ENCODE measurements at regions not wholly inside any gene's neighbourhood (a gene's known extent, or its start where the extent isn't known, plus 50 kb on each side); places are given as distances from the start of the nearest gene placed in this dataset.

DNA sequence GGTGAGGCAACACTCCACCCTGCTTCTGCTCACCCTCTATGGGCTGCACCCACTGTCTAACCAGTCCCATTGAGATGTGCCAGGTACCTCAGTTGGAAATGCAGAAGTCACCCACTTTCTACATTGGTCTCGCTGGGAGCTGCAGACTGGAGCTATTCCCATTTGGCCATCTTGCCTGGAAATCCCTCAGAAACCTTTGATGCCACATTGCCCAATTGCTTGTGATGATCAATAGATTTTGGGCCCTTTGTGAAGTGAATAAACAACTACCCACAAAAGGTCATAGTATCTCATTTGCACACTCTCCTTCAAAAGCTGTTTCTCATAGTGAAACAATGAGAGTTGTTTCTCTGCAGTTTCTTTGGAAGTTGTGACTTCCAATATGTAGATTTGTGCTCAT, 742.9 kb downstream of the INHBA start:
- TF ChIP-seq, protein P1, sequence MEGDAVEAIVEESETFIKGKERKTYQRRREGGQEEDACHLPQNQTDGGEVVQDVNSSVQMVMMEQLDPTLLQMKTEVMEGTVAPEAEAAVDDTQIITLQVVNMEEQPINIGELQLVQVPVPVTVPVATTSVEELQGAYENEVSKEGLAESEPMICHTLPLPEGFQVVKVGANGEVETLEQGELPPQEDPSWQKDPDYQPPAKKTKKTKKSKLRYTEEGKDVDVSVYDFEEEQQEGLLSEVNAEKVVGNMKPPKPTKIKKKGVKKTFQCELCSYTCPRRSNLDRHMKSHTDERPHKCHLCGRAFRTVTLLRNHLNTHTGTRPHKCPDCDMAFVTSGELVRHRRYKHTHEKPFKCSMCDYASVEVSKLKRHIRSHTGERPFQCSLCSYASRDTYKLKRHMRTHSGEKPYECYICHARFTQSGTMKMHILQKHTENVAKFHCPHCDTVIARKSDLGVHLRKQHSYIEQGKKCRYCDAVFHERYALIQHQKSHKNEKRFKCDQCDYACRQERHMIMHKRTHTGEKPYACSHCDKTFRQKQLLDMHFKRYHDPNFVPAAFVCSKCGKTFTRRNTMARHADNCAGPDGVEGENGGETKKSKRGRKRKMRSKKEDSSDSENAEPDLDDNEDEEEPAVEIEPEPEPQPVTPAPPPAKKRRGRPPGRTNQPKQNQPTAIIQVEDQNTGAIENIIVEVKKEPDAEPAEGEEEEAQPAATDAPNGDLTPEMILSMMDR (IDR thresholded peaks at IDR 0.05; ENCODE audit: control insufficient read depth, insufficient read depth, low read depth, low read length, missing control alignments), result no peak
- H3K4me3 ChIP-seq (ENCODE audit: control insufficient read depth, low read depth, low read length), result no peak overlapping the region
- DNase-seq (ENCODE audit: low read depth), result no peak

DNA sequence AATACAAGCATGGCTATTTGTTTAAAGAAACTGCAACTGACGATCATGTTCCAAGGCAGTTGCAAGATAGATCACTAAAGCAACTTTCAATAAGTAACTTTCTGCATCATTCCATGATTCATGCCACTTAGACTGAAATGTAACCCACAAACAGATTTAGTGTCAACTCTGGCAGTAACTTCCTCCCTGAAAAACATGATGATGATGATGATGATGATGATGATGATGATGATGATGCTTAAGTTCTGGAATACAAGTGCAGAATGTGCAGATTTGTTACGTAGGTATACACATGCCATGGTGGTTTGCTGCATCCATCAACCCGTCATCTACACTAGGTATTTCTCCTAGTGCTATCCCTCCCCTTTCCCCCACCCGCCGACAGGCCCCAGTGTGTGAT, 754.7 kb downstream of the INHBA start:
- DNase-seq (ENCODE audit: low read depth), result no peak
- no peak overlapping the region for H3K4me3 ChIP-seq (ENCODE audit: control insufficient read depth, low read depth, low read length)
- TF ChIP-seq, protein P1 (IDR thresholded peaks at IDR 0.05; ENCODE audit: control insufficient read depth, insufficient read depth, low read depth, low read length, missing control alignments), result no peak

DNA sequence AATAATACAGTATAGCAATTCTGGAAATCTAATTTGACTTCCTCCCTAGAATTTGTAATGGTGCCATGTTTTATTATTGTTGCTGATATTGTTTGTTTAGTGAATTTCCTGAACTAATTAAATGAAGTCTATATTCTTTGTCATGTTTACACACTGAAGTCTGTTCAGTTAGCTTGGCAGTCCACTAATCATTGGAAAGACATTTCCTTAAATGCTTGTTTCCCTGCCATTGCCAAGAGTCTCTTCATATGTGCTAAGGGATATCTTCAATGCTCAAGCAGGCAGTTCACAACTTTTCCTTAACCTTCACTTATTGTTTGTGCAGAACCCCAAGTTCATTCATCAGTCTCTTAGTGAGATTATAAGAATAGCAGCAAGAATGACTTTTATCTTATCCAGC, 755.3 kb downstream of the INHBA start:
- no peak for DNase-seq (ENCODE audit: low read depth)
- TF ChIP-seq, protein P1 (IDR thresholded peaks at IDR 0.05; ENCODE audit: control insufficient read depth, insufficient read depth, low read depth, low read length, missing control alignments), result no peak
- H3K4me3 ChIP-seq (ENCODE audit: control insufficient read depth, low read depth, low read length), result no peak overlapping the region

DNA sequence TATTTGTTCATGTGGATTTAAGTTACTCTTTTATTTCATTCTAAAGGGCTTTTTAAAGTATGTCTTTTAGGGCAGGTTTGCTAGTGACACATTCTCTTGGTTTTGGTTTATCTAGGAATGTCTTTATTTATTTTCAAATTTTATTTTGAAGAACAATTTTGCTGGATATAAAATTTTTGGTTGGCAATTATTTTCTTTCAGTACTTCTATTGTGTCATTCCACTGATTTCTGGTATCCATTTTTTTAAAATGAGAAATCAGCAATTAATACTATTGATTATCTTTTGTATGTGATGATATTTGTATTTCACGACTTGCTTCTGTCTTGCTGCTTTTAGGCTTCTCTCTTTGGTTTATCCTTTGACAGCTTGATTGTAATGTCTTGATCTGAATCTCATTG, 756.3 kb downstream of the INHBA start:
- H3K4me3 ChIP-seq (ENCODE audit: control insufficient read depth, low read depth, low read length), result no peak overlapping the region
- TF ChIP-seq, protein P1 (IDR thresholded peaks at IDR 0.05; ENCODE audit: control insufficient read depth, insufficient read depth, low read depth, low read length, missing control alignments), result no peak
- no peak for DNase-seq (ENCODE audit: low read depth)

DNA sequence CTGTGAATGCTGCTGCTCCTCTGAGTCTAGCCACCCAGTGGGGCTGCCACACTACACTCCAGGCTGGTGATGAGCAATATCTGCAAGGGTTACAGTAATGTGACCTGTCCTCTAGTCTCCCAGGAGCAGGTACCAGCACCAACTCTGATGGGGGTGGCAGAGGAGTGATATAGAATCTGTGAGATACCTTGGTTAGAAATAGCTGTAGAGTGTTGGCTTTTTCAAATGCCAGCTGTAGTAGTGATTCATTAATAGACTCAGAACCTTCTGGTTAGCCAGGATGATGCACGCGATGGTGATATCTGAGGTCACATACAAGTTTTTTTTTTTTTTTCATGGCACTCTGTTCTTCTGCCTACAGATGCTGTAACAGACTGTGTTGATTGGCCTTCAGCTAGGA, 757.1 kb downstream of the INHBA start:
- TF ChIP-seq, protein P1 (IDR thresholded peaks at IDR 0.05; ENCODE audit: control insufficient read depth, insufficient read depth, low read depth, low read length, missing control alignments), result no peak
- DNase-seq (ENCODE audit: low read depth), result no peak
- H3K4me3 ChIP-seq (ENCODE audit: control insufficient read depth, low read depth, low read length), result no peak overlapping the region

DNA sequence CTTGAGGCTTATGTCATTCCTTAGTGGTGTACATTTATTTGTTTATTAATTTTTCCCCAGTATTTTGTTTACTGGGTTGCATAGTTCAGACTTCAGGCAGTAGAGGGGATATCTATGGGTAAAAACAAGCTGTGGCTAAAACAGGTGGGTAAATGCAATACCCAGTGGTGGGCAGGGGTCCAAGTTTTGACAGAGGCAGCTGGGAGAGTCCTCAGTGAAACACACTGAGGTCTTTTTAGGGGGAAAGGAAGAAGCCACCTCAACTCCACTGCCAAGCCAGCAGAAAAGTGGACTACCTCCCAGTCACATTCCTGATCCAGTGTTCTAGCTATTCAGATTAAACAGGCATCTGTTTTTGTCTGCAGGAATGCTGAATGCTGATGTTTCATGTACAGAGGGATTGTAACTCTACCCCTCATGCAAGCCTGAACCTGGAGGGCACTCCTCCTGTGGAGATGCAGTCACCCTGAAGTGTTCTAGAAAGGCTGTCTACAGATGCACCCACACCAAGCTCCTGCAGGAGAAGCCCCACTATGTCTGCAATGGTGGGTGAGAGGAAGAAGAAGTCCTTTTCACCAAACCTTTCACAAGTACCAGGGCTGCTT, 757.8 kb downstream of the INHBA start:
- DNase-seq (ENCODE audit: low read depth), result no peak
- H3K4me3 ChIP-seq (ENCODE audit: control insufficient read depth, low read depth, low read length), result no peak overlapping the region
- TF ChIP-seq, protein P1 (IDR thresholded peaks at IDR 0.05; ENCODE audit: control insufficient read depth, insufficient read depth, low read depth, low read length, missing control alignments), result no peak

DNA sequence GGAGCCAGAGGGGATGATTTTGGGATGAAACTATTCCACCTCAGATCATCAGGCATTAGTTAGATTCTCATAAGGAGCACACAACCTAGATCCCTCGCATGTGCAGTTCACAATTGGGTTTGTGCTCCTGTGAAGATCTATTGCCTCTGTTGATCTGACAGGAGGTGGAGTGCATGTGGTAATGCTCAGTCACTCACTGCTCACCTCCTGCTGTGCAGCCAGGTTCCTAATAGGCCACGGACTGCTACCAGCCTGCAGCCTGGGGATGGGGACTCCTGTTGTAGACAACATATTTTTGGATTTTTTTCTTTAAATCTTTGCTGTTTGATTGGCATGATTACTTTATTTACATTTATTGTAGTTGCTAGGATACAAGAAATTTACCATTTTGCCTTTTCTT, 765.0 kb downstream of the INHBA start:
- H3K4me3 ChIP-seq (ENCODE audit: control insufficient read depth, low read depth, low read length), result no peak overlapping the region
- no peak for DNase-seq (ENCODE audit: low read depth)
- TF ChIP-seq, protein P1 (IDR thresholded peaks at IDR 0.05; ENCODE audit: control insufficient read depth, insufficient read depth, low read depth, low read length, missing control alignments), result no peak

All from AG09309 (cell line).